ENCODE measurements at regions not wholly inside any gene's neighbourhood (a gene's known extent, or its start where the extent isn't known, plus 50 kb on each side); places are given as distances from the start of the nearest gene placed in this dataset.

DNA sequence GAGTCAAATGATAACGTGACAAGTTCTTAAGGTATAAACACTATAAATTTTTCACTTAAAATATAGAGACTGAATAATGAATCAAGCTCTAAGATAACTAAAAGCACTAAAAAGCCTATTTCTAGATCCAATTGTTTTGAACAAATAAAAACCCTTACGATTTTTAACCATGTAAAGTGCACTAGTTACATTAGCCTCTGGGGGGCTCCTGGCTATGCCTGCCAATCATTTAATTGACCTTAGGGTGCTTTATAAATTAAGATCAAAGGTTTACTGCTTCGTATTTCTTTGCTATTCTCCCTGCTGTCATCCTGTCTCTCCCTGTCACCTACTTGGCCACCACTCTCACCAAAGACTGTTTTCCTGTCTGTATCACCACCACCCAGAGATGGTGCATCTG lies 133.4 kb downstream of the ESM1 start:
- TF ChIP-seq, protein P1, sequence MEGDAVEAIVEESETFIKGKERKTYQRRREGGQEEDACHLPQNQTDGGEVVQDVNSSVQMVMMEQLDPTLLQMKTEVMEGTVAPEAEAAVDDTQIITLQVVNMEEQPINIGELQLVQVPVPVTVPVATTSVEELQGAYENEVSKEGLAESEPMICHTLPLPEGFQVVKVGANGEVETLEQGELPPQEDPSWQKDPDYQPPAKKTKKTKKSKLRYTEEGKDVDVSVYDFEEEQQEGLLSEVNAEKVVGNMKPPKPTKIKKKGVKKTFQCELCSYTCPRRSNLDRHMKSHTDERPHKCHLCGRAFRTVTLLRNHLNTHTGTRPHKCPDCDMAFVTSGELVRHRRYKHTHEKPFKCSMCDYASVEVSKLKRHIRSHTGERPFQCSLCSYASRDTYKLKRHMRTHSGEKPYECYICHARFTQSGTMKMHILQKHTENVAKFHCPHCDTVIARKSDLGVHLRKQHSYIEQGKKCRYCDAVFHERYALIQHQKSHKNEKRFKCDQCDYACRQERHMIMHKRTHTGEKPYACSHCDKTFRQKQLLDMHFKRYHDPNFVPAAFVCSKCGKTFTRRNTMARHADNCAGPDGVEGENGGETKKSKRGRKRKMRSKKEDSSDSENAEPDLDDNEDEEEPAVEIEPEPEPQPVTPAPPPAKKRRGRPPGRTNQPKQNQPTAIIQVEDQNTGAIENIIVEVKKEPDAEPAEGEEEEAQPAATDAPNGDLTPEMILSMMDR (IDR thresholded peaks at IDR 0.05): no peak
- POLR2A ChIA-PET: no interaction called here
- CTCF ChIA-PET: interaction anchor here (1.3 to 1.4 kb wide), 2 partner anchors 15 to 335 kb away, joined by 3 to 5 read pairs; partner anchors contain the start of gene SNX18
- Mint-ChIP-seq H3K4me1 (no peaks in the 10 kb centered on the region), H3K36me3 (ENCODE audit: low read depth) (no peaks in the 10 kb centered on the region), H3K9me3 (peaks cover 6% of the 10 kb centered on the region), H3K27me3 (peaks cover 16% of the 10 kb centered on the region), H3K4me3 (no peak overlapping the region), H3K27ac (no peak overlapping the region)
- intact Hi-C loops (cut with micrococcal nuclease): no loop called here
- DNase-seq (no peak), ATAC-seq (ENCODE audit: low read depth) (no peak)

DNA sequence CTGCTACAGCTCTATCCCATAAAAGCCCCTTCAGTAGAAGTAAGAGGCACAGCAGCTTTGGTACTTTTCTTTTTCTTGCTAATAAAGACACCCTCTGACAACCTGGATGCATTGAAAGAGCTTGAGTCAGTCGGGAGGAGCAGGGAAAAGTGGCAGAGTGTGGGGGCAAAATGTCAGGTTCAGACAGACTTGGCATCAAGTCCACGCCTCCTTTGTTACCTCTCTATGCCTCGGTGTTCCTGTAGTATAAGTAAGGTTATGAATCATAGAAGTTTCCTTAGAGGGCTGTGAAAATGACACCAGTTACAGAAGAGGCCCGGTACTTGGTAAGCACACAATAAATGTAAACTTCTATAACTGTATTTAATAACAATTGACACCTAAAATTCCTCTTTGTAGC lies 133.9 kb downstream of the ESM1 start:
- Mint-ChIP-seq H3K4me1 (no peaks in the 10 kb centered on the region), H3K36me3 (ENCODE audit: low read depth) (no peaks in the 10 kb centered on the region), H3K4me3 (no peak overlapping the region), H3K27ac (no peak overlapping the region), H3K9me3 (peaks cover 3% of the 10 kb centered on the region), H3K27me3 (peaks cover 16% of the 10 kb centered on the region)
- CTCF ChIA-PET: interaction anchor here (1.3 to 1.4 kb wide), 2 partner anchors 16 to 334 kb away, joined by 3 to 5 read pairs; partner anchors contain the start of gene SNX18
- DNase-seq (no peak), ATAC-seq (ENCODE audit: low read depth) (no peak)
- intact Hi-C loops (cut with micrococcal nuclease): no loop called here
- TF ChIP-seq, protein P1 (IDR thresholded peaks at IDR 0.05): no peak
- POLR2A ChIA-PET: no interaction called here

DNA sequence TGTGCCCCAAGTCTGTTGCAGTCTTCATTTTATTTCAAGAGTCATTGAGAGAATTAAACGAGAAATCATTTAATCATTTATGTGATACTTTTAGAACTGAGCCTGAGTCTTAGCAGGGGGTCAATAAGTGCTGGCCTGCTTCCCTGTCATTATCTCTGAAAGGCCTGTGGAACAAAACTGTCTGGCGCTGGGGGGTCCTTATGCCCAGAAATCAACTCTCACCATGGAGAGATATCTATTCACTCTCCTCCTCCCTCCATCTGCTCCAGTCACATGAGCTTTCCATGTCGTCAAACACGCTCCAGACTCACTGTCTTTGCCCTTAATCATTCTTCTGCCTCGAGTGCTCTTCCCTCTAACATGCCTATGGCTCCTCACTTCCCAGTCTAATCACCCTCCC lies 136.8 kb downstream of the ESM1 start:
- ChIA-PET POLR2A (no interaction called here), CTCF (interaction anchor here (1.0 to 2.9 kb wide), 4 partner anchors 8 to 331 kb away, joined by 3 to 12 read pairs (median 4); partner anchors contain the start of gene SNX18)
- TF ChIP-seq, protein P1 (IDR thresholded peaks at IDR 0.05): no peak
- no peaks in the 10 kb centered on the region for H3K36me3 Mint-ChIP-seq (ENCODE audit: low read depth)
- DNase-seq (no peak), ATAC-seq (ENCODE audit: low read depth) (no peak)
- H3K4me1 Mint-ChIP-seq: peaks cover 15% of the 10 kb centered on the region
- intact Hi-C loops (cut with micrococcal nuclease): loop anchor here (5.0 kb wide), 2 partner anchors 236 to 406 kb away; no protein-coding TSS in a partner anchor
- H3K27ac Mint-ChIP-seq: no peak overlapping the region
- H3K4me3 Mint-ChIP-seq: no peak overlapping the region
- peaks cover 11% of the 10 kb centered on the region for H3K27me3 Mint-ChIP-seq
- no peaks in the 10 kb centered on the region for H3K9me3 Mint-ChIP-seq

DNA sequence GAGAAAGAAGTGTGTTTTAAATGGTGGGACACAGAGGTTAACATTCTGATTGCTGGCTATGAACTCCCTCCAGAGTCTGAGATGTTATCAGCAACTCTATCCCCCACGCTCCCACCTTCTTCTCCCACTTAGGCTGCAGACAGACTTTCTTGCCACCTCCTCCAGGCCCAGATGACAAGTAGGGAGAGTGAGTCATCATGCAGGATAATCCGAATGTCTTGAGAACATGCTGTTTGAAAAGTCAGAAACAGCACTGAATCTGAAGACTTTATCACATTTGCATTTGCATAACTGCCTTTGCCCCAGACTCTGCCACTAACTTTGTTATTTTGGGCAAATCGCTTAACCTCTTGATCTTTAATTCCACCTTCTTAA lies 139.8 kb downstream of the ESM1 start:
- intact Hi-C loops (cut with micrococcal nuclease): loop anchor here (1.0 to 5.0 kb wide), 6 partner anchors 22 to 403 kb away; partner anchors contain the start of gene SNX18
- H3K4me3 Mint-ChIP-seq: no peak overlapping the region
- DNase-seq: no peak
- peaks cover 7% of the 10 kb centered on the region for H3K27me3 Mint-ChIP-seq
- peaks cover 20% of the 10 kb centered on the region for H3K4me1 Mint-ChIP-seq
- H3K27ac Mint-ChIP-seq: no peak overlapping the region
- ChIA-PET POLR2A (interaction anchor here (1.0 to 2.6 kb wide), 6 partner anchors 22 to 328 kb away, joined by 3 to 26 read pairs (median 6); partner anchors contain the start of gene SNX18), CTCF (interaction anchor here (0.8 to 5.3 kb wide), 30 partner anchors 9 to 602 kb away, joined by 3 to 160 read pairs (median 6); partner anchors contain the start of gene SNX18)
- no peaks in the 10 kb centered on the region for H3K36me3 Mint-ChIP-seq (ENCODE audit: low read depth)
- ATAC-seq (ENCODE audit: low read depth): no peak
- H3K9me3 Mint-ChIP-seq: no peaks in the 10 kb centered on the region
- TF ChIP-seq, protein P1 (IDR thresholded peaks at IDR 0.05): no peak

DNA sequence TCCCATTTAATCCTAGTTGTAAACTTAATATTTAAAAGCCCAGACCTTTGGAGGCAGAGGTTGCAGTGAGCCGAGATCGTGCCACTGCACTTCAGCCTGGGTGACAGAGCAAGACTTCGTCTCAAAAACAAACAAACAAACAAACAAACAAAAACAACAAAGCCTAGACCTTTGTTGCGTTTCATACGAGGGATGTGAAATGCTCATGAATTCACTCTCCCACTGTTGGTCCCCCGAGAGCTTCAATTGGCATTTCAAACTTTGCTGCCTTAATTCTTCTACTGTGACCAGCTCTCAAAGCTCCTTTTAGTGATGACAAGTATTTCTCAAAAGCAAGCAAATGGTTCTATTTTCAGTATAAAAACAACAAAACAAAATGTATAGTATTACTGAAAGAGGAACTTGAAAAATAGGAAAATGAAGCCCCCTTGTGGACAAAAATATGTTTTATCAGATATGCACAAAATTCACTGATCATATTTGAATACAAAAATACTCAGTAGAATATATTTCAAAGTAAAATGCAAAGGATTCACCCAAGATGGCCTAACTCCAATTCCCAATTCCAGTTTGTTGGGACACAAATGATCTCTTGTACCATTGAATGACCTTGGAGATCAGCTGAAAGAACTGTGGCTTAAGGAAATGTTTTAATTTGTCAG lies 140.4 kb downstream of the ESM1 start:
- TF ChIP-seq, protein P1 (IDR thresholded peaks at IDR 0.05): peak; percentile 28
- H3K9me3 Mint-ChIP-seq: no peaks in the 10 kb centered on the region
- DNase-seq: no peak
- no peaks in the 10 kb centered on the region for H3K36me3 Mint-ChIP-seq (ENCODE audit: low read depth)
- intact Hi-C loops (cut with micrococcal nuclease): loop anchor here (1.0 to 5.0 kb wide), 6 partner anchors 22 to 403 kb away; partner anchors contain the start of gene SNX18
- peak overlapping the region; percentile 69 for H3K4me3 Mint-ChIP-seq
- H3K27me3 Mint-ChIP-seq: peaks cover 7% of the 10 kb centered on the region
- H3K4me1 Mint-ChIP-seq: peaks cover 23% of the 10 kb centered on the region
- peak overlapping the region; percentile 67 for H3K27ac Mint-ChIP-seq
- ChIA-PET CTCF (interaction anchor here (0.7 to 5.3 kb wide), 36 partner anchors 9 to 601 kb away, joined by 3 to 160 read pairs (median 4); partner anchors contain the start of gene SNX18), POLR2A (interaction anchor here (0.5 to 2.6 kb wide), 7 partner anchors 23 to 327 kb away, joined by 3 to 26 read pairs (median 4); partner anchors contain the start of gene SNX18)
- ATAC-seq (ENCODE audit: low read depth): peak; percentile 50

All from activated B cell treated with CpG ODN at 0.5 μM for 24 hours (primary cell).